SJCRH30 (cell line): ENCODE measurements at regions not wholly inside any gene's neighbourhood (a gene's known extent, or its start where the extent isn't known, plus 50 kb on each side); places are given as distances from the start of the nearest gene placed in this dataset.
"Not testable (repeated sequence)": the region's sequence is repeated elsewhere in the genome, so short reads cannot be mapped to it uniquely, and the experiment has no call there.

Experiments
- DNase-seq, 2 experiments: peaks; one replicate each; pipeline ENCODE4 v3.0.0-alpha.2; 2015 to 2020
- H3K27ac ChIP-seq: fragments of 250-450 bp; sonication (Bioruptor Pico); 2 replicates; pipeline ENCODE4 v1.5.1; 2020; ENCODE audit warnings: mild to moderate bottlenecking, moderate library complexity
- H3K27me3 ChIP-seq: fragments of 250-450 bp; sonication (Bioruptor Pico); 2 replicates; pipeline ENCODE4 v1.5.1; 2020; ENCODE audit warnings: mild to moderate bottlenecking, moderate library complexity
- H3K36me3 ChIP-seq: fragments of 250-450 bp; sonication (Bioruptor Pico); 2 replicates; pipeline ENCODE4 v1.5.1; 2020; ENCODE audit warnings: mild to moderate bottlenecking, moderate library complexity
- H3K4me1 ChIP-seq: fragments of 250-450 bp; sonication (Bioruptor Pico); 2 replicates; pipeline ENCODE4 v1.5.1; 2020; ENCODE audit warnings: mild to moderate bottlenecking, moderate library complexity
- H3K4me3 ChIP-seq: fragments of 250-450 bp; sonication (Bioruptor Pico); 2 replicates; pipeline ENCODE4 v1.5.1; 2020; ENCODE audit warnings: mild to moderate bottlenecking, moderate library complexity
- H3K9me3 ChIP-seq: fragments of 250-450 bp; sonication (Bioruptor Pico); replicated peaks from 2 replicates; pipeline ENCODE4 v1.5.1; 2020; ENCODE audit warnings: mild to moderate bottlenecking, moderate library complexity

GRCh38 chr14:44453433-44454171, 53.5 kb downstream of the FSCB start:
- no peaks in the 10 kb centered on the region for H3K27me3 ChIP-seq
- no peaks in the 10 kb centered on the region for H3K36me3 ChIP-seq
- H3K27ac ChIP-seq = no peak overlapping the region
- no peak overlapping the region for H3K4me3 ChIP-seq
- H3K9me3 ChIP-seq = peaks cover 4% of the 10 kb centered on the region; the same call in 1 of the 2 replicates
- DNase-seq = no peak
- H3K4me1 ChIP-seq = no peaks in the 10 kb centered on the region

- H3K27me3 ChIP-seq, H3K36me3 ChIP-seq, H3K27ac ChIP-seq, DNase-seq, H3K4me3 ChIP-seq, H3K9me3 ChIP-seq, H3K4me1 ChIP-seq: not testable (repeated sequence)
Measured at GRCh38 chr14:44450232-44450631, 56.9 kb downstream of the FSCB start.

GRCh38 chr14:44449680-44450079, 57.4 kb downstream of the FSCB start:
- peaks cover 5% of the 10 kb centered on the region for H3K4me1 ChIP-seq

GRCh38 chr14:44448951-44449358, 58.1 kb downstream of the FSCB start:
- H3K27ac ChIP-seq = no peak overlapping the region
- no peaks in the 10 kb centered on the region for H3K36me3 ChIP-seq
- no peak for DNase-seq
- no peak overlapping the region for H3K4me3 ChIP-seq
- H3K4me1 ChIP-seq = peaks cover 10% of the 10 kb centered on the region
- H3K9me3 ChIP-seq = no peaks in the 10 kb centered on the region; the same call in 1 of the 2 replicates
- no peaks in the 10 kb centered on the region for H3K27me3 ChIP-seq

More at GRCh38 chr14:44449680-44450079, 57.4 kb downstream of the FSCB start:
- Histone ChIP-seq H3K27me3 (no peaks in the 10 kb centered on the region), H3K9me3 (no peaks in the 10 kb centered on the region; the same call in 1 of the 2 replicates), H3K4me3 (no peak overlapping the region), H3K27ac (no peak overlapping the region), H3K36me3 (no peaks in the 10 kb centered on the region)
- DNase-seq = no peak

GRCh38 chr14:44446965-44447364, 60.1 kb downstream of the FSCB start:
- H3K4me3 ChIP-seq = no peak overlapping the region
- no peaks in the 10 kb centered on the region for H3K27me3 ChIP-seq
- no peak overlapping the region for H3K27ac ChIP-seq
- peaks cover 10% of the 10 kb centered on the region for H3K4me1 ChIP-seq
- DNase-seq = peak in 1 of 2 experiments; percentile 19
- no peaks in the 10 kb centered on the region; the same call in 1 of the 2 replicates for H3K9me3 ChIP-seq
- no peaks in the 10 kb centered on the region for H3K36me3 ChIP-seq

- H3K27me3 ChIP-seq = no peaks in the 10 kb centered on the region
- H3K4me3 ChIP-seq = no peak overlapping the region
- peak; percentile 23 to 70 for DNase-seq
- H3K36me3 ChIP-seq = no peaks in the 10 kb centered on the region
- peaks cover 10% of the 10 kb centered on the region for H3K4me1 ChIP-seq
- no peaks in the 10 kb centered on the region for H3K9me3 ChIP-seq
- H3K27ac ChIP-seq = peak overlapping the region; percentile 27; the same call in 1 of the 2 replicates
Measured at GRCh38 chr14:44444454-44444853, 62.6 kb downstream of the FSCB start.

GRCh38 chr14:44438936-44439335, 68.1 kb downstream of the FSCB start:
- no peak overlapping the region for H3K27ac ChIP-seq
- DNase-seq = no peak
- H3K27me3 ChIP-seq = no peaks in the 10 kb centered on the region
- H3K9me3 ChIP-seq = no peaks in the 10 kb centered on the region
- no peaks in the 10 kb centered on the region for H3K4me1 ChIP-seq
- no peak overlapping the region for H3K4me3 ChIP-seq
- H3K36me3 ChIP-seq = no peaks in the 10 kb centered on the region

GRCh38 chr14:44438221-44438620, 68.9 kb downstream of the FSCB start:
- Histone ChIP-seq H3K4me3 (no peak overlapping the region), H3K27ac (no peak overlapping the region), H3K4me1 (no peaks in the 10 kb centered on the region), H3K9me3 (no peaks in the 10 kb centered on the region), H3K36me3 (no peaks in the 10 kb centered on the region), H3K27me3 (no peaks in the 10 kb centered on the region)
- DNase-seq = no peak

- no peak for DNase-seq
- H3K4me3 ChIP-seq = no peak overlapping the region
- H3K4me1 ChIP-seq = no peaks in the 10 kb centered on the region
- no peak overlapping the region for H3K27ac ChIP-seq
- no peaks in the 10 kb centered on the region for H3K27me3 ChIP-seq
- no peaks in the 10 kb centered on the region; the same call in none of the 2 replicates for H3K9me3 ChIP-seq
- H3K36me3 ChIP-seq = no peaks in the 10 kb centered on the region
Measured at GRCh38 chr14:44436458-44436857, 70.6 kb downstream of the FSCB start.

GRCh38 chr14:44428231-44428945, 78.7 kb downstream of the FSCB start:
- DNase-seq = peak; percentile 47 to 68
- Histone ChIP-seq H3K27me3 (no peaks in the 10 kb centered on the region), H3K4me3 (no peak overlapping the region), H3K4me1 (peaks cover 12% of the 10 kb centered on the region), H3K27ac (peak overlapping the region; percentile 23; the same call in 1 of the 2 replicates), H3K36me3 (no peaks in the 10 kb centered on the region), H3K9me3 (peaks cover 20% of the 10 kb centered on the region)

GRCh38 chr14:44422699-44423098, 84.4 kb downstream of the FSCB start:
- peaks cover 14% of the 10 kb centered on the region for H3K4me1 ChIP-seq
- no peak for DNase-seq
- H3K4me3 ChIP-seq = no peak overlapping the region
- H3K27me3 ChIP-seq = no peaks in the 10 kb centered on the region
- H3K36me3 ChIP-seq = no peaks in the 10 kb centered on the region
- peaks cover 5% of the 10 kb centered on the region; the same call in 1 of the 2 replicates for H3K9me3 ChIP-seq
- no peak overlapping the region for H3K27ac ChIP-seq

- Histone ChIP-seq H3K4me1 (peaks cover 12% of the 10 kb centered on the region), H3K36me3 (no peaks in the 10 kb centered on the region), H3K27ac (peak overlapping the region; percentile 14; the same call in 1 of the 2 replicates), H3K9me3 (no peaks in the 10 kb centered on the region; the same call in 1 of the 2 replicates), H3K4me3 (no peak overlapping the region), H3K27me3 (no peaks in the 10 kb centered on the region)
- peak in 1 of 2 experiments; percentile 36 for DNase-seq
Measured at GRCh38 chr14:44420226-44420625, 86.9 kb downstream of the FSCB start.

- no peak for DNase-seq
Measured at GRCh38 chr14:44418856-44419255, 88.2 kb downstream of the FSCB start.

GRCh38 chr14:44417809-44418208, 89.3 kb downstream of the FSCB start:
- no peaks in the 10 kb centered on the region for H3K36me3 ChIP-seq
- no peak overlapping the region for H3K4me3 ChIP-seq
- H3K4me1 ChIP-seq = peaks cover 12% of the 10 kb centered on the region
- DNase-seq = no peak
- no peak overlapping the region for H3K27ac ChIP-seq
- H3K9me3 ChIP-seq = no peaks in the 10 kb centered on the region
- no peaks in the 10 kb centered on the region for H3K27me3 ChIP-seq

More at GRCh38 chr14:44418856-44419255, 88.2 kb downstream of the FSCB start:
- no peaks in the 10 kb centered on the region for H3K36me3 ChIP-seq
- no peak overlapping the region for H3K4me3 ChIP-seq
- peaks cover 12% of the 10 kb centered on the region for H3K4me1 ChIP-seq
- H3K27ac ChIP-seq = no peak overlapping the region
- no peaks in the 10 kb centered on the region for H3K27me3 ChIP-seq
- no peaks in the 10 kb centered on the region for H3K9me3 ChIP-seq

GRCh38 chr14:44414646-44415045, 92.4 kb downstream of the FSCB start:
- Histone ChIP-seq H3K27me3 (no peaks in the 10 kb centered on the region), H3K4me1 (peaks cover 2% of the 10 kb centered on the region), H3K4me3 (no peak overlapping the region), H3K9me3 (no peaks in the 10 kb centered on the region), H3K36me3 (no peaks in the 10 kb centered on the region), H3K27ac (no peak overlapping the region)
- no peak for DNase-seq
